Naive B cell (primary cell): ENCODE measurements at regions not wholly inside any gene's neighbourhood (a gene's known extent, or its start where the extent isn't known, plus 50 kb on each side); places are given as distances from the start of the nearest gene placed in this dataset.

Experiments
- ATAC-seq, 2 donors: fragments of 150-1000 bp; cut with Tn5 transposase; 2 replicates each; pipeline ENCODE4 v1.10.0; 2021; ENCODE audit warnings: low read depth in 2 of 2, mild to moderate bottlenecking in 2 of 2, moderate library complexity in 2 of 2
- DNase-seq: peaks from one replicate; pipeline ENCODE4 v3.0.0; 2022
- H3K27ac Mint-ChIP-seq, 6 donors: one replicate each; pipeline ENCODE4 v1.8.0; 2020 to 2022; ENCODE audit warnings: mild to moderate bottlenecking in 6 of 6, mixed read lengths in 6 of 6, moderate library complexity in 5 of 6, inconsistent platforms in 2 of 6
- H3K27me3 Mint-ChIP-seq, 3 donors: one replicate each; pipeline ENCODE4 v1.8.0; 2021 to 2022; ENCODE audit warnings: mixed read lengths in 3 of 3, mild to moderate bottlenecking in 1 of 3
- H3K36me3 Mint-ChIP-seq, 2 donors: one replicate each; pipeline ENCODE4 v1.8.0; 2020 to 2022; ENCODE audit warnings: mixed read lengths in 2 of 2, inconsistent platforms in 1 of 2, mild to moderate bottlenecking in 1 of 2
- H3K4me1 Mint-ChIP-seq, 3 donors: one replicate each; pipeline ENCODE4 v1.8.0; 2020 to 2022; ENCODE audit warnings: mixed read lengths in 3 of 3, inconsistent platforms in 1 of 3, mild to moderate bottlenecking in 1 of 3, moderate library complexity in 1 of 3
- H3K4me3 Mint-ChIP-seq, 8 donors: one replicate each; pipeline ENCODE4 v1.8.0; 2020 to 2022; ENCODE audit warnings: mild to moderate bottlenecking in 8 of 8, mixed read lengths in 8 of 8, moderate library complexity in 8 of 8, inconsistent platforms in 2 of 8
- H3K9me3 Mint-ChIP-seq, 7 donors: one replicate each; pipeline ENCODE4 v1.8.0; 2020 to 2022; ENCODE audit warnings: mixed read lengths in 7 of 7, mild to moderate bottlenecking in 5 of 7, inconsistent platforms in 2 of 7, moderate library complexity in 1 of 7

DNA sequence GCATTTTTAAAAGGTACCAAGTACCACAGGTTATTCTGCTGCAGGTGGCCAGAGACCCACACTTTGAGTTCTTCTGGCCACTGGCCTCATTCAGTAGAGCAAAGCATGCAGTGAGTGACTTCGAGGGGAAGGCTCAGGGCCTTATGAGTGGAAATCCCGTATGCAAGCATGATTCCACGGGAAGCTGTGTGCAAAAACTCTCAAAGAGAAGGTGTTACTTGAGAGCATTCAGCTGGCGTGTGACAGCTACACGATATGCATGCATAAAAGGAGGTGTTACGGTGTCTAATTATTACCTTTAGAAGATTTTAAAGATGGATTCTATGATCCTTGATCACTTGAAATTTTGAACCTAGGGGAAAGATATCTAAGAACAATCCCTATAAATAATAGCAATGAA, 160.3 kb downstream of the ENC1 start:
- no peak overlapping the region for H3K27ac Mint-ChIP-seq
- H3K27me3 Mint-ChIP-seq: peaks cover 5 to 24% (median 8%) of the 10 kb centered on the region in 3 donors
- DNase-seq (no peak), ATAC-seq (no peak)
- peaks cover 0 to 3% (median 0%) of the 10 kb centered on the region in 3 donors for H3K4me1 Mint-ChIP-seq
- H3K9me3 Mint-ChIP-seq: no peaks in the 10 kb centered on the region
- H3K4me3 Mint-ChIP-seq: no peak overlapping the region
- no peaks in the 10 kb centered on the region for H3K36me3 Mint-ChIP-seq

DNA sequence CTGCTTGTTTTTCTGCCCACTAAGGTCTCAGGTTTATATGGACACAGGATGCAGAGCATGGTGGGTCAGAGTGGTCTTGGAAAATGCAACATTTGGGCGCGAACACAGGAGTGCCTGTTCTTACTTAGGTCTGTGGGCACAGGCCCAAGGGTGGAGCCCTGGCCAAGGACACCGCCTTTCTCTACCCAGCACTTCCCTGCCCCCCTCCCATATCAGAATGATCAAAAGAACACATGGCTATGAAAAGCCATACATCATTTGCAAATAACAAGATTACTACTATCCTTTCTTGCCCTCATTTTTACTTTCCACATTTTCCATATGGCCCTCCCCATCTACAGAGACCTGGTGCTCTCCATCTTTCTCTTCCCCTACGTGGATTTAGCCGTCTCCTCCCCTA, 162.2 kb downstream of the ENC1 start:
- H3K4me1 Mint-ChIP-seq: peaks cover 0 to 3% (median 0%) of the 10 kb centered on the region in 3 donors
- H3K9me3 Mint-ChIP-seq: no peaks in the 10 kb centered on the region
- no peak overlapping the region for H3K4me3 Mint-ChIP-seq
- no peak for DNase-seq
- no peaks in the 10 kb centered on the region for H3K36me3 Mint-ChIP-seq
- peaks cover 8 to 24% (median 10%) of the 10 kb centered on the region in 3 donors for H3K27me3 Mint-ChIP-seq
- no peak overlapping the region for H3K27ac Mint-ChIP-seq
- no peak for ATAC-seq

DNA sequence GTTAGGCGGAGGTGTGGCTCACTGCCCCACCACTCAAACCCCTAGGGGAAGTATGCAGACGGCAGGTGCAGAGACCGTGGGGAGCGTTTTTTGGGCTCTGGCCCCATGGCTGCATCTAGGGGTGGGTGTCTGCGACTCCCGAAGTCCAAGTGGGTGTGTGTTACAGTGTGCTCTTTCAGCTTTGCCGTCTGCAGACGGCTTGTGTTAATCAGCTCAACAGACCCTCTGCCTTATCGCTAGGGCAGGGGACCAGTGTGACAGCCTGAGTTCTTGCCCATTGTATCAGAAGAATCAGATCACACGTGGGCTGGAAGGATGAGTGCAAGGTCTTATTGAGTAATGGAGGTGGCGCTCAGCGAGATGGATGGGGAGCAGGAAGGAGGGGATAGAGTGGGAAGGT, 162.8 kb downstream of the ENC1 start:
- Mint-ChIP-seq H3K9me3 (no peaks in the 10 kb centered on the region), H3K4me3 (no peak overlapping the region), H3K27me3 (peaks cover 8 to 24% (median 10%) of the 10 kb centered on the region in 3 donors), H3K4me1 (peaks cover 0 to 3% (median 0%) of the 10 kb centered on the region in 3 donors), H3K27ac (peak overlapping the region in 1 of 6 donors; percentile 89), H3K36me3 (no peaks in the 10 kb centered on the region)
- no peak for ATAC-seq
- no peak for DNase-seq

DNA sequence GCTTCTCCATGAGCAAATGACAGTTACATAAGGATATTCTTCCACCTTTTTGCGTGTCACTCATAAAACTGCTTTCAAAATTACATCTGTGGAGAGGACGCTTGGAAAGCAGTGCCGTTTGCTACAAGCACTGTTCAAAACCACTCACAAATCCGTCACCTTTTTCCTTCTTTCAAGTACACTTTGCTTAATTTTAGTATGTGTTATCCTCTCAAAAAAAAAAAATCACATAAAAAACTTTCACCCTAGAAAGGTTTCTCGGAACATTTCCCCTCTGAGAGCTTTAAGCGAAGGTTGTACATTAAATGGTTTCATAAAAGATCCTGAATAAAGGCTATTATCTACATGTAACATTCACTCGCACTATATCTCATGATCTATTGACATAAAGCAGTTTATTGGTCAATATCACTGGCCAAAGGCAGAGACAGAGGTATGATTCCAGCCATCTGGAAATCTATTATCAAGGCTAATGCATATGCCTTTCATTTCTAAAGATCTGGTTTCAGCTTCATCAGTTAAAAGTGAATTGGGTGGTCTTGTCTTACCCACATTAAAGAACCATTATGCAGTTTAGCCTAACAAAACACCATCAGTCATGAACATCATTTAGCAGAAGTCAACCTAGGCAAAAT, 163.6 kb downstream of the ENC1 start:
- ATAC-seq: no peak

DNA sequence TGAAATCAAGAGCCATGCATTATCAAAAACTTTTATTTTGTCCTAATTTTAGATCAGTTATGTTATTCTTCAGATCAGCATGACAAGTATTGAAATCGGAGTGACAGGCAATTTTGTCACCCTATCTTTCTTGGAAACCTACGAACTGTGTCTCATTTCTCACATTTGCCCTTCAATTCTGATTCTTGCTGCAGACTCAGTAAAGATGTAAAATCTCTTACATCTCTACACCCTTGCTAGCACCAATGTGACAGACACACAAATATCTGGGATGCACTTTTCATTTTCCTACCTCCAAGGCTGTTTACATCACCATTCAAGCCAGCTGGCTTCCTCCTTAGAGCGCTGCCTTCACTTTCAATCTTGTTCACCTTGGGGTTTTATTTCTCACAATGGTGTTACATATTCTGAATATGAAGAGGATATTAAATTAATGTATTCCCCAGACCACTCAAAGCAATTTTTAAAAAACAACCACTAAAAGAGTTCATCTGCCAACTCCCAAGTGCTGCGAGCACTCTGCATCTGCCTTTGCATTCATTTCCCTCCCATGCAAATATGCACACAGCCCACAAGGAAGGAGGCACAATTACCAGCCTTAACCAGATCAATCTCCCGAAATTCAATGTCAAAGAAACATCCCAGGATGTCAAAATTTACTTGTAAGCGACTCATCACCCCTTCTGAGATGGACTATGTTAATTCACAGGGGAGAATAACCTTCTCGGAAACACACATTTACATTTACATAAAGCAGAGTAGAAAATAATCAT, 164.3 kb downstream of the ENC1 start:
- ATAC-seq: no peak
- no peak for DNase-seq
- H3K4me3 Mint-ChIP-seq: peak overlapping the region in 1 of 8 donors; percentile 2
- no peak overlapping the region for H3K27ac Mint-ChIP-seq
- H3K36me3 Mint-ChIP-seq: no peaks in the 10 kb centered on the region
- peaks cover 0 to 3% (median 0%) of the 10 kb centered on the region in 3 donors for H3K4me1 Mint-ChIP-seq
- peaks cover 8 to 24% (median 10%) of the 10 kb centered on the region in 3 donors for H3K27me3 Mint-ChIP-seq
- no peaks in the 10 kb centered on the region for H3K9me3 Mint-ChIP-seq

More for the DNA sequence above, 163.6 kb downstream of the ENC1 start:
- Mint-ChIP-seq H3K4me3 (peak overlapping the region in 1 of 8 donors; percentile 2), H3K36me3 (no peaks in the 10 kb centered on the region), H3K9me3 (no peaks in the 10 kb centered on the region), H3K27ac (no peak overlapping the region), H3K27me3 (peaks cover 8 to 24% (median 10%) of the 10 kb centered on the region in 3 donors), H3K4me1 (peaks cover 0 to 3% (median 0%) of the 10 kb centered on the region in 3 donors)
- no peak for DNase-seq

DNA sequence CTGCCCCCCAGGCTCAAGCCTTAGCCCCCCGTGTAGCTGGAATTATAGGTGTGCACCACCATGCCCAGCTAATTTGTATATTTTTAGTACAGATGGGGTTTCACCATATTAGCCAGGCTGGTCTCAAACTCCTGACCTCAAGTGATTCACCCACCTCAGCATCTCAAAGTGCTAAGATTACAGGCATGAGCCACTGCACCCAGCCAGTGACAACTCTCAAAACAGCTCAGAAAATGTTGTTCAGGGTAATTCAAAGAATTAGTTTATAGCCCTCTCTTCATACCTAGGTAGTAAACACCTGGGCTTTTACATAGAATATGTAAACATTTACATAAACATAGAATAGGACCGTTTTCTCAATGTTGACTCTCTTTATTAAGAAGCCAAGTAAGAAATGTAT, 168.7 kb downstream of the ENC1 start:
- H3K36me3 Mint-ChIP-seq: no peaks in the 10 kb centered on the region
- no peak overlapping the region for H3K27ac Mint-ChIP-seq
- no peak for DNase-seq
- H3K9me3 Mint-ChIP-seq: no peaks in the 10 kb centered on the region
- ATAC-seq: no peak
- H3K27me3 Mint-ChIP-seq: peaks cover 8 to 23% (median 9%) of the 10 kb centered on the region in 3 donors
- H3K4me3 Mint-ChIP-seq: no peak overlapping the region
- H3K4me1 Mint-ChIP-seq: peaks cover 0 to 3% (median 0%) of the 10 kb centered on the region in 3 donors

DNA sequence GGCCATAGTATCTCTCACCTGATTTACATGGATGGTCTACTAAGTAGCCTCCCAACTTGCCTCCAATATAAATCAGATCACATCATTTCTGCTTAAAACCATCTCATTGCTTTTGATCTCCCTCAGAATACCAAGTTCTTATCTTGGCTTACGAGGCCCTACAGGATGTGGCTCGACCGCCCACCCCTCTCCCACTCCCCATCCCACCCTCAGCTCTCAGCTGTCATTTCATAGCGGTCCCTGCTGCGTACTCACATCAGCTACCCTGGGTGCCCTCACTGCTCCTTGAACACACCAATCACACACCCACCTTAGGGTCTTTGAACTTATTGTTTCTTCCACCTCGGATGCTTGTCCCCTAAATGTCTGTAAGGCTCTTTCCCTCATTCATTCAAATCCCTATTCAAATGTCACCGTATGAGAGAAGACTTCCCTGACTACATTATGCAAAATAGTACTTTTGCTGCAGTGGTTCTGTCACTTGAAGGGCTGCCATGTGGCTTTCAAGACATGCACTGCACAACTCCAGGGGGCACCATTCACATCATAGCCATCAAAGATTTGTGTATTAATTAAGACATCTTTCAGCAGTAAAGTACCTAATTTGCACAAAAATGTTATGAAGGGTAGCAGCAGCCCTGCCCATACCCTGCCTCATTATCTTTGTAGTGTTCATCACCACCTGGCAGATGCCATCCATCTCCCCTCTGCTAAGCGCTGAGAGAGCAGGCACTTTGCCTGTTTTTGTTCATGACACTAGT, 171.1 kb downstream of the ENC1 start:
- ATAC-seq (no peak), DNase-seq (no peak)
- Mint-ChIP-seq H3K36me3 (no peaks in the 10 kb centered on the region), H3K4me1 (no peaks in the 10 kb centered on the region), H3K9me3 (no peaks in the 10 kb centered on the region), H3K27me3 (peaks cover 0 to 17% (median 12%) of the 10 kb centered on the region in 3 donors), H3K27ac (no peak overlapping the region), H3K4me3 (no peak overlapping the region)

DNA sequence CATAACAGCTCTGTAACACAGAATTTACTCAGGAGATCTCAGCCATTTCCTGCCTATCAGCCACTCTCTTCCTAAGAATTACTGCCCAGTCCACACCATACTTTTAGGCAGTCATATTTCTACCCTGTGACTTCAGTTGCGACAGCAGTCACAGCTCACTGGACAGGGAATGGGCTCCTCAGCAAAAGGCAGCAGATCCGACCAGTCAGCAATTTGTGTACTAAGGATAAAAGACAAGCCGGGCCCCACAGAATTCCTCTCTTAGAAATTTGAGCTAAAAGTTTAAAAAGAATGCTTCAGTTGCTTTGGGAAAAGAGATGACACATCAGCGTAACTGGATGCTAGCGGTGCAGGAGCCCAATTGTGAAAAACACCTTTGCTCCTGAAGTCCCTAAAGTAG, 172.1 kb downstream of the ENC1 start:
- ATAC-seq (no peak), DNase-seq (no peak)
- Mint-ChIP-seq H3K36me3 (no peaks in the 10 kb centered on the region), H3K27me3 (peaks cover 1 to 14% (median 12%) of the 10 kb centered on the region in 3 donors), H3K4me1 (no peaks in the 10 kb centered on the region), H3K4me3 (no peak overlapping the region), H3K27ac (no peak overlapping the region), H3K9me3 (no peaks in the 10 kb centered on the region)

DNA sequence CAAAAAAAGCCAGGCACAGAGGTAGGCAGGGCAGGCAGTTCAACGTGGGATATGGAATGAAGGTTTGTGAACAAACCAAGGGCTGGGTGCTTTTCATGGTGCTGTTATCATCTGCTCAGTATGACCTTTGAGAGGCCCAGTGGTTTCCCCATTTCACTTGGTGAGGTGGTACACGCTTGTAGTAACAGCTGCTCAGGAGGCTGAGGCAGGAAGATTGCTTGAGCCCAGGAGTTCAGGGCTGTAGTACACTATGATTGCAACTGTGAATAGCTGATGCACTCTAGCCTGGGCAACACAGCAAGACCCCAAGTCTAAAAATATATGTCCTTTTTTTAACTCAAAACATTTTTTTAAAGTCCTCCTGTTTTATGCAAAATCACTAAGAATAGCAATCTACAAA, 174.8 kb downstream of the ENC1 start:
- H3K27me3 Mint-ChIP-seq: peaks cover 19 to 25% (median 19%) of the 10 kb centered on the region in 3 donors
- no peak overlapping the region for H3K4me3 Mint-ChIP-seq
- ATAC-seq (no peak), DNase-seq (no peak)
- H3K36me3 Mint-ChIP-seq: no peaks in the 10 kb centered on the region
- no peaks in the 10 kb centered on the region for H3K9me3 Mint-ChIP-seq
- no peaks in the 10 kb centered on the region for H3K4me1 Mint-ChIP-seq
- H3K27ac Mint-ChIP-seq: no peak overlapping the region

DNA sequence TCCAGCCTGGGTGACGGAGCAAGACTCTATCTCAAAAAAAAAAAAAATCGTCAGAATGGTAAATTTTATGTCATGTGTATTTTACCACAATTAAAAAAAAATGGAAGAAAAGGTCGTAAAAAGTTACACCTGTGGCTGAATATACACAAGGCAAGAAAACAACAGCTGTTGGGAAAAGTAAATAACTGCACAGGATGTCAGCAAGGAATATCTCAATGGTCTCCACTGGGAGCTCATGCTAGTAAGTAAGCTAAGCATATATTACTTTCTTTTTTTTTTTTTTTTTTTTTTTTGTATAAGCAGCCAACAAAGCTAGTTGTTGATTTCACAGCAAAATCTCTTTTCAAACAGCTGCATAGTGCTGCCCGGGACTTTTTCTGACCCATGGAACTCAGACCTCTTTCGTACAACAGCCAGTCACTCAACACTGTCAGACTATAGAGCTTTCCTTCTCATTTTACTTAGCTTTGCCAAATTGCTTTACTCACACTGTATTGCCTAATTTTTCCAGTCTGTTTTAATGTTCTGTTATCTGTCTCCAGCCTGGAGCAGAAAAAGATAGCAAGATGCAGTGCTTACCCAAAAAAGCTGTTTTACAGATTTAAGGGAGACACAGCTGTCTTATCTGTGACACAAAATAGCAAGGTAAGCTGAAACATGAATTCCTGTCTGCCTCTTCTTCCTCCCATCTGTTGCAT, 175.9 kb downstream of the ENC1 start:
- H3K36me3 Mint-ChIP-seq: no peaks in the 10 kb centered on the region
- peaks cover 16 to 25% (median 19%) of the 10 kb centered on the region in 3 donors for H3K27me3 Mint-ChIP-seq
- DNase-seq (no peak), ATAC-seq (no peak)
- H3K4me1 Mint-ChIP-seq: no peaks in the 10 kb centered on the region
- H3K4me3 Mint-ChIP-seq: no peak overlapping the region
- H3K27ac Mint-ChIP-seq: no peak overlapping the region
- H3K9me3 Mint-ChIP-seq: no peaks in the 10 kb centered on the region

DNA sequence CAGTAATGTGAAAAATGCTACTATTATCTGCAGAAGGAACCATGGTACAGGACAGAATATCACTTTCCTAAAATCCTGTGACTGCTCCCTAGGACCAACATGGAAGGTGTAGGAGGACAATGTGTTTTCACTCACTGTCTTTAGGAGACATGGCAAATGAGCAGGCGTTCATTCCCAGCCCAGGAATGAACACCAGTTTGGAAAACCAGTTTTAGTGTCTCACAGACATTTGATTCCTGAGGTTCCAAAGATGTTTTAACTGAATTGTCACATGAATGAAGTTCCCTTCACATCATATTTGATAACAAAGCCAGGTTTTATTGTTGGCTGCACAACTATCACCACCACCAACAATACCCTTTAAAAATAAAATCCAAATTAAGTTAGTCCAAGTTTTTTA, 178.2 kb downstream of the ENC1 start:
- DNase-seq (no peak), ATAC-seq (no peak)
- Mint-ChIP-seq H3K4me1 (no peaks in the 10 kb centered on the region), H3K27ac (no peak overlapping the region), H3K27me3 (peaks cover 16 to 33% (median 21%) of the 10 kb centered on the region in 3 donors), H3K4me3 (no peak overlapping the region), H3K9me3 (no peaks in the 10 kb centered on the region), H3K36me3 (no peaks in the 10 kb centered on the region)

DNA sequence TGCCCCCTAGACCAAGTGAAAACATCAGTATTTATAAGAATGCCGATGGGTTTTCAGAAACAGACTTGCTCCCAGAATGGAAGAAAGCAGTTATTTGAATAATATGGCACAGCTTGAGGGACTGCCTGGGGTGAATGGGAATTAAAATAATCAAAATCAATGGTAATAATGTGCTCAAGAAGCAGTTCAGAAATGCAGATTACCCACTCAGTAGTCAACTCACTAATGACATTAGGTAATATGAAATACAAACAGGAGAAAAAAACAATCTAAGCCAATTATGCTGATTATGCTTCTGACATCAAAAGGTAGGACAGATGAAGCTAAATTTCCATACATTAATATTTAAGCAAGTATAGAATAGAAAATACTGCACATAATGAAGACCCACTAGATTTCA, 179.3 kb downstream of the ENC1 start:
- Mint-ChIP-seq H3K4me1 (no peaks in the 10 kb centered on the region), H3K4me3 (no peak overlapping the region), H3K27ac (no peak overlapping the region), H3K27me3 (peaks cover 24 to 43% (median 27%) of the 10 kb centered on the region in 3 donors), H3K9me3 (no peaks in the 10 kb centered on the region), H3K36me3 (no peaks in the 10 kb centered on the region)
- DNase-seq: no peak
- ATAC-seq: no peak

DNA sequence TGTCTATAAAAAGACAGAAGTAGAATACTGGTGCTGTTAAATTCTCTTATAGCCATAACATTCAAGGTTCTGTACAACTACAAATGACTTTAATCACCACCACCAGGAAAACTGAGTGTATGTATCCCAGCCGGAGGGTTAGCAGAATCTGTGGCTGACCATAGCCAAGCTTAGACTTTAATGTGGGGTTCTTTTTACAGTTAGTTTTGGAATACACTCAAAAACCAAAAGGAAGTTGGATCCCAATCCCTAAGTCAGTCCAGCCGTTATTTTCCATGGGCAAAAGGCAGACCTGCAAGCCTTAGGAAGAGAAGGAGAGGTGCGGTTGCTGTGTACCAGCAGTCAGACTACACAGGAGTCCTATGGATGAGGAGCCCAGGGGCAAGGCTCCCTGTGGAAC, 179.8 kb downstream of the ENC1 start:
- Mint-ChIP-seq H3K27ac (no peak overlapping the region), H3K27me3 (peaks cover 22 to 47% (median 29%) of the 10 kb centered on the region in 3 donors), H3K4me3 (no peak overlapping the region), H3K4me1 (no peaks in the 10 kb centered on the region), H3K36me3 (no peaks in the 10 kb centered on the region), H3K9me3 (no peaks in the 10 kb centered on the region)
- ATAC-seq (no peak), DNase-seq (no peak)
